ENCODE measurements at regions not wholly inside any gene's neighbourhood (a gene's known extent, or its start where the extent isn't known, plus 50 kb on each side); places are given as distances from the start of the nearest gene placed in this dataset.
"Not testable (repeated sequence)": the region's sequence is repeated elsewhere in the genome, so short reads cannot be mapped to it uniquely, and the experiment has no call there.

- no peak for DNase-seq (ENCODE audit: low read depth in 4 of 4, low spot score in 1 of 4)
Observed at GRCh38 chr12:5096241-5096924, 52.7 kb downstream of the KCNA5 start.

DNA sequence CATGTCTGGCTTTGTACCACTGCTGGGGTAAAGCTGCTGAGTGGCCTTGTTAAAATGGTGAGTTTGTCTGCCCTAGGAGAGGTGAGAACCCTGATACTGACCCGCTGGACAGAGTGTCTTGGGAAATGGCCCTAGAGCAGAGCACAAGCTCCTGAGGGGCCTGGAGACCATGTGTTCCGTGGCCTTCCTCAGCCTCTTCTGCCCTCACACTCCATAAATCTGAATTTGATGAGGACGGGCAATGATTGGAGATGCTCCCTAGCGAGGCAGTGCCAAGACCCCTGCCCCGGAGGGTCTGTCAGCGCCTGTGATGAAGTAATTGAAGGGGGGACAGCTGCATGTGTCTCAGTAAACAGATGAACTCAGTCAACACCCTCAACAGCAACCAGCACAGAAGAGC lies 54.1 kb downstream of the KCNA5 start:
- no peak for DNase-seq (ENCODE audit: low read depth in 4 of 4, low spot score in 1 of 4)

GRCh38 chr12:5099136-5099535 lies 55.5 kb downstream of the KCNA5 start:
- DNase-seq (ENCODE audit: low read depth in 4 of 4, low spot score in 1 of 4): no peak

- no peak for DNase-seq (ENCODE audit: low read depth in 4 of 4, low spot score in 1 of 4)
Observed at GRCh38 chr12:5099591-5099990, 55.9 kb downstream of the KCNA5 start.

GRCh38 chr12:5101686-5102085 lies 58.0 kb downstream of the KCNA5 start:
- no peak for DNase-seq (ENCODE audit: low read depth in 4 of 4, low spot score in 1 of 4)

DNA sequence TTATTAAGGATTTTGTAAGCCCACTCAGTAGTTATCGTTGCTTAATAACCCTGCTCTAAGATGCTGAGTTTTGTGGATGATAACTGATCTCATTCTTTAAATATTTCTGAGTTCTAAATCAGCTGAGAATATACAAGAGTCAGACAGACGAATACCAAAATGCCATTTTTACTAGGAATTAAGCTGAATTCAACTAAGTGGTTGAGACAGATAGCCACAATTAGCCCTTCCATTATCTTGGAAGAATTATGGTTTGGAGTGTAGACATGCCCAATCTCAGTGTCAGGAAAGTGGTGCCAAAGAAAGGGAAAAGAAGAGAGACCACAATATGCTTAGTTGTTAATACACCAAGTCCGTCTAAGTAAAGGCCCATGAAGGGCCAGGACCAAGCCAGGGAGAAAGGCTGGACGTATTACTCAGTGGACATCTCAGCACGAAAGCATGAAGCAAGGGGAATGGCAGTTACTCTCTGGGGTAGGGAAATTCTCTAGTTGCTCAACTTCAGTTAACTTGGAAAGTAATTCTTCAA lies 58.6 kb downstream of the KCNA5 start:
- no peak for DNase-seq (ENCODE audit: low read depth in 4 of 4, low spot score in 1 of 4)

DNA sequence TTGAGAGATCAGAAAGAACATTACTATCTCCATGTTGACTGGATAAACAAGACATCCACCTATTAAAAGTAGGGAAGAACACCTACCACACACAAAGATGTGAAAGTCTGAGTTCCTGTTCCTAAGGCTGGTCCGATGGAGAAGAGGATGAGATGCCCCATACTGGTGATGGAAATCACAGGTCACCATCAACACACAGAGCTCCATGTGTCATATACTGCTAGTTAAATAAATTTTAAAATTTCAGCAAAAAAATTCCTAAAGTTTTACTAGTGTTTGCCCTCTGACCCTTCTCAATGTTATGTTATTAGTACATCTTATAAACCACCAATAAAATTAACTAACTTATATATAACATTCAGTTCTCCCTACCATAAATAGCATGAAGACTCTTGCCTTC lies 59.1 kb downstream of the KCNA5 start:
- DNase-seq (ENCODE audit: low read depth in 4 of 4, low spot score in 1 of 4): no peak

DNA sequence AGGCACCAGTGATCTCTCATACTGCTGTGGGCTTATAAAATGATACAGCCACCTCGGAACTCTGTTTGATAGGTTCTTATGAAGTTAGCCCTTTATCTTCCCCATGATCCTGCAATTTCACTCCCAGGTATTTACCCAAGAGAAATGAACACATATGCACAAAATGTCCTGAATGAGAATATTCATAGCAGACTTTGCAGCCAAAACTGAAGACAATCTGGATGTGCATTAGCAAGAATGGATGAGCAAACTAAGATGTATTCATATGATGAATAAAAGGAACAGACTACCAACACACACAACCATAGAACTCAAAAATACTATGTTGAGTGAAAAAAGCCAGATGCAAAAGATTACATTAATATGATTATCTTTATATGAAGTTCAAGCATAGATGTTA lies 66.7 kb downstream of the KCNA5 start:
- no peak for DNase-seq (ENCODE audit: low read depth in 4 of 4, low spot score in 1 of 4)

DNA sequence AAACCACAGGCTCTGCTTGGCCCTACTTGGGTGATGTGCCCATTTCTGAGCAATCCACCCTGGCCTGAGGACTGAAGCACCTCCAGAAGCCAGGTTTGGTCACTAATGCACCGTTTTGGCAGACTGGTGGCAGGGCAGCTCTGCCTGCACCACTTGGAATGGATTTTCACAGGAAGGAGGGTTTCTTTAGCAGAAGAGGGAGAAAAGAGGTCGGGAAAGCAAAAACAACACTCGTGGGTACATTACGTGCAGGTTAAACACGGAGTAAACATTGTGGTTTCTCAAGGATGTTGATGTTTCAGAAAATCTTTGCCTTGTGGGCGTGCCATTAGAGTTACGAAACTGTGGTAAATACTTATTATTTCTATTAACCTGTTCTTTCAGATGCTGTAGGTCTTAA lies 70.8 kb downstream of the KCNA5 start:
- DNase-seq (ENCODE audit: low read depth in 4 of 4, low spot score in 1 of 4): no peak

DNA sequence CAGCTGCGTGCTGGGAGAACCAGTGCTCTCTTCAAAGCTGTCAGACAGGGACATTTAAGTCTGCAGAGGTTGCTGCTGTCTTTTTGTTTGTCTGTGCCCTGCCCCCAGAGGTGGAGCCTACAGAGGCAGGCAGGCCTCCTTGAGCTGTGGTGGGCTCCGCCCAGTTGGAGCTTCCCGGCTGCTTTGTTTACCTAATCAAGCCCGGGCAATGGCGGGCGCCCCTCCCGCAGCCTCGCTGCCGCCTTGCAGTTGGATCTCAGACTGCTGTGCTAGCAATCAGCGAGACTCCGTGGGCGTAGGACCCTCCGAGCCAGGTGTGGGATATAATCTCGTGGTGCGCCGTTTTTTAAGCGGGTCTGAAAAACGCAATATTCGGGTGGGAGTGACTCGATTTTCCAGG lies 78.1 kb downstream of the KCNA5 start:
- not testable (repeated sequence) for DNase-seq (ENCODE audit: low read depth in 4 of 4, low spot score in 1 of 4)

GRCh38 chr12:5122256-5122831 lies 78.7 kb downstream of the KCNA5 start:
- not testable (repeated sequence) for DNase-seq (ENCODE audit: low read depth in 4 of 4, low spot score in 1 of 4)

GRCh38 chr12:5123921-5124320 lies 80.2 kb downstream of the KCNA5 start:
- no peak for DNase-seq (ENCODE audit: low read depth in 4 of 4, low spot score in 1 of 4)

DNA sequence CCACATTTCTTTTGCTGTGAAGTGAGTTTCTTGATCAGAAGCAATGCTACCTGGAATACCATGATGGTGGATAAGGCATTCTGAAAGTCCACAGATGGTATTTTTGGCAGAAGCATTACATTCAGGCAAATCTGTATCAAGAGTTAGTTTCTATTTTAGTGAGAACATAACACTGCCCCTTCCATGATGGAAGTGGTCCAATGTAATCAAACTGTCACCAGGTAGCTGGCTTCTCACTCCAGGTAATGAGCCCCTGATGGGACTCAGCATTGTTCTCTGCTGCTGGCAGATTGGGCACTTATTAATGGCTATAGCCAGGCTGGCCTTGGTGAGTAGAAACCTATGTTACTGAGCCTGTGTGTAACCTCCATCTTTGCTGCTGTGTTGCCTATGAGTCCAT lies 80.7 kb downstream of the KCNA5 start:
- DNase-seq (ENCODE audit: low read depth in 4 of 4, low spot score in 1 of 4): no peak

- DNase-seq (ENCODE audit: low read depth in 4 of 4, low spot score in 1 of 4): no peak
Observed at GRCh38 chr12:5134861-5135525, 91.3 kb downstream of the KCNA5 start.

- DNase-seq (ENCODE audit: low read depth in 4 of 4, low spot score in 1 of 4): no peak
Observed at GRCh38 chr12:5138256-5138655, 94.6 kb downstream of the KCNA5 start.

DNA sequence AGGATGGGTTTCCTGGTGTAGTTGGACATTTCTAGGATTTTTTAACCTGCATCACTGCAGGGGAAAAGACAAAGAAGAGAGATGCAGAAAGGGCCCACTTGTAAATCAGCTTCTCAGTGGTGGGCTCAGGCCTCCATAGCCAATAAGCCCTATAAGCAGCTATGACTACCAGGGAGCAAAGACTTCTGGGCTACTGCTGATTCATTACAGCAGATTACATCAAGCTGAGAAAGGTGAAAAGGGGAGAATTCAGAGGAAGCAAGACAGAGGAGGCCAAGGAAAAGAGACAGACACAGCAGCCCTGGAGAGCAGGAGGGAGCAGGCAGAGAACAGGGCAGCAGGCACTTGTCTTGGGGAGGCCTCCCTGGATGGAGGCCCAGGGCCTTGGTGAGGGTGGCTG lies 95.2 kb downstream of the KCNA5 start:
- no peak for DNase-seq (ENCODE audit: low read depth in 4 of 4, low spot score in 1 of 4)

- no peak for DNase-seq (ENCODE audit: low read depth in 4 of 4, low spot score in 1 of 4)
Observed at GRCh38 chr12:5139751-5140150, 96.1 kb downstream of the KCNA5 start.

DNA sequence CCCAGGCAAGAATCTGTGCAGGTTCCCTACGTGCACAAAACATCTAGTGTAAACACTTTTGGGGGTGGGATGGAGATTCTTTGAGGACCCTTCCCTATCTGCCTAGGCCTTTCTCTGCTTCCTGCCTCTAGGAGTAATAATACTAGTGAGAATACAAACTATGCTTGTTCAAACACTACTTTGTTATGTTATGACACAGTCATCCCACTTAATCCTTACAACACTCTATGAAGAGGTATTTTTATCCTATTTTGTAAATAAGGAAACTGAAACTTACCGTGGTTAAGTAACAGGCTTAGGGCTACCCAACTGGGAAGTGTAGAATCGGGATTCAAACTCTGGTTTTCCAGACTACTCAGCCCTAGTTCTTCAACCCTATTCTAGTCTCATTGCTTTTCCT lies 96.5 kb downstream of the KCNA5 start:
- no peak for DNase-seq (ENCODE audit: low read depth in 4 of 4, low spot score in 1 of 4)

GRCh38 chr12:5148880-5149279 lies 105.2 kb downstream of the KCNA5 start:
- DNase-seq (ENCODE audit: low read depth in 4 of 4, low spot score in 1 of 4): no peak

DNA sequence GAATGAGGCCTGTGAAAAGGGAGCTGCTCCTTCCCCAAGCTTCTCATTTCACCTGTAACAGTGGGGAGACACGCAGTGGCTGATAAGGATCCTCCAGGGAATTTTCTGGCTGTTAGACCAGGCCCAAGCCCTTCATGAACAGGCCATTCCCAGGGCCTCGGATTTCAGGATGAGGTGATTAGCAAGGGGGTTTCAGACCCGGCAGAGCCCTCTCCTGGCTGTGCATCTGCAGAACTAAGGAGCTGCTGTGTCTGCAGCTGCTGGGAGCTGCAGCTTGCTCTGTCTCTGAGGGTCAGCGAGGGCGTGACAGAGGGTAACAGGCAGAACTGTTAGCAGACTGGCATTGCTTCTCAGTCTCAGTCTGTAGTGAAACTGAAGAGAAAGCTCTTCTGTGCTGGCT lies 110.4 kb downstream of the KCNA5 start:
- no peak for DNase-seq (ENCODE audit: low read depth in 4 of 4, low spot score in 1 of 4)

DNA sequence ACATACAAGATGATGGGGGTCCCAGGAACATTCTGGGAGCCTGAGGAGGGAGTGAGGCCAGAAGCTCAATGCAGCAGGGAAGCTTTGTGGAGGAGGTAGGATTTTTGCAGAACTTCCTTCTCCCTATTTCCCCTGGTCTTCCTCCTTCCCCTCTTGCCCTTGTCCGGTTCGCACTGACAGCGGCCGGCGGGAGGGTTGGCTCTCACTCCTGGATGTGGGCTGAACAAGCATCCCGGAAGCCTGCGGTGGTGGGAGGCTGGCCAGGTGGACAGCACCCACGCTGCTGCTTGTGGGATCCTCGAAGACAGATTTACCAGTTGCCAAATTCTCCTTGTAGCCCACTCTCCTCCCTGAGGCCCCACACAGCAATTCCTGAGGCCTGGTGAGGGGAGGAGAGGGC lies 112.2 kb downstream of the KCNA5 start:
- no peak for DNase-seq (ENCODE audit: low read depth in 4 of 4, low spot score in 1 of 4)

- DNase-seq (ENCODE audit: low read depth in 4 of 4, low spot score in 1 of 4): no peak
Observed at GRCh38 chr12:5160827-5161226, 117.1 kb downstream of the KCNA5 start.

Data from stimulated activated CD4-positive, alpha-beta T cell treated with anti-CD3 and anti-CD28 coated beads, Interleukin-1b, Interleukin-23, amount 100 ng/mL, for 24 hours (primary cell).